CD4-positive, alpha-beta T cell (primary cell): ENCODE measurements at regions not wholly inside any gene's neighbourhood (a gene's known extent, or its start where the extent isn't known, plus 50 kb on each side); places are given as distances from the start of the nearest gene placed in this dataset.

ENCODE experiments used
- ATAC-seq: fragments of 200-7000 bp; cut with Tn5 transposase; one replicate; pipeline ENCODE4 v1.10.0; 2022; ENCODE audit warnings: mild to moderate bottlenecking; ENCODE audit not compliant: poor library complexity
- CTCF ChIA-PET: fragments of 350-600 bp; sonication (Branson Sonifier 250); formaldehyde crosslinking; loops from one replicate; lab custom pipeline; 2021; ENCODE audit warnings: antibody characterized with exemption, inconsistent platforms; lab: Charles Lee
- POLR2A ChIA-PET: fragments of 350-600 bp; sonication (Branson Sonifier 250); formaldehyde crosslinking; loops from one replicate; lab custom pipeline; 2021; ENCODE audit warnings: antibody characterized with exemption, inconsistent platforms; lab: Charles Lee
- DNase-seq, 14 experiments: peaks; one replicate each; pipeline ENCODE4 v3.0.0-alpha.2; 2013 to 2020; ENCODE audit warnings: mixed read lengths in 2 of 14
- H3K27ac ChIP-seq, 2 donors: one replicate each; pipeline versions ENCODE4 v1.5.1 to v1.7.0; 2013; ENCODE audit warnings: low read length in 2 of 2, low read depth in 1 of 2, mild to moderate bottlenecking in 1 of 2
- H3K27me3 ChIP-seq, 2 experiments: 1 replicate in 1 of 2; 2 replicates in 1 of 2; pipeline versions ENCODE4 v1.6.1 to v1.7.0; 2013; ENCODE audit warnings: low read length in 2 of 2, control low read depth in 1 of 2, mild to moderate bottlenecking in 1 of 2, moderate library complexity in 1 of 2; ENCODE audit not compliant: insufficient read depth in 2 of 2, control insufficient read depth in 1 of 2
- H3K36me3 ChIP-seq: one replicate; pipeline ENCODE4 v1.6.1; 2013; ENCODE audit warnings: low read length, control low read depth; ENCODE audit not compliant: insufficient read depth
- H3K4me1 ChIP-seq: one replicate; pipeline ENCODE4 v1.6.1; 2013; ENCODE audit warnings: low read length, control low read depth; ENCODE audit not compliant: insufficient read depth
- H3K4me3 ChIP-seq: one replicate; pipeline ENCODE4 v1.5.1; 2013; ENCODE audit warnings: mild to moderate bottlenecking, low read length, moderate library complexity
- H3K9me3 ChIP-seq, 2 experiments: 1 replicate in 1 of 2; 2 replicates in 1 of 2; pipeline versions ENCODE4 v1.6.1 to v1.7.0; 2013; ENCODE audit warnings: low read length in 2 of 2, mild to moderate bottlenecking in 2 of 2, control low read depth in 1 of 2, moderate library complexity in 1 of 2; ENCODE audit not compliant: control insufficient read depth in 1 of 2, insufficient read depth in 1 of 2
- H3K27ac Mint-ChIP-seq: one replicate; pipeline ENCODE4 v1.8.0; 2020; ENCODE audit warnings: mixed read lengths
- H3K27me3 Mint-ChIP-seq: one replicate; pipeline ENCODE4 v1.8.0; 2021; ENCODE audit warnings: mixed read lengths
- H3K36me3 Mint-ChIP-seq: one replicate; pipeline ENCODE4 v1.8.0; 2021; ENCODE audit warnings: low read depth, mixed read lengths
- H3K4me1 Mint-ChIP-seq: one replicate; pipeline ENCODE4 v1.8.0; 2021; ENCODE audit warnings: low read depth, mixed read lengths
- H3K4me3 Mint-ChIP-seq: one replicate; pipeline ENCODE4 v1.8.0; 2020; ENCODE audit warnings: mild to moderate bottlenecking, mixed read lengths
- H3K9me3 Mint-ChIP-seq: one replicate; pipeline ENCODE4 v1.8.0; 2020; ENCODE audit warnings: mixed read lengths
- intact Hi-C, 2 experiments: fragments of 100-400 bp; cut with DNase I in 1 of 2; cut with micrococcal nuclease in 1 of 2; formaldehyde crosslinking; loops; one replicate each; pipeline versions ENCODE4 v1.15.1 to v1.9.0; 2023 to 2025; cut with DNase I, micrococcal nuclease
- TF ChIP-seq, protein P1 (sequence below): fragments of 200-600 bp; IDR thresholded peaks from one replicate; pipeline ENCODE4 v1.8.0; 2022; ENCODE audit warnings: antibody characterized with exemption, mild to moderate bottlenecking

DNA sequence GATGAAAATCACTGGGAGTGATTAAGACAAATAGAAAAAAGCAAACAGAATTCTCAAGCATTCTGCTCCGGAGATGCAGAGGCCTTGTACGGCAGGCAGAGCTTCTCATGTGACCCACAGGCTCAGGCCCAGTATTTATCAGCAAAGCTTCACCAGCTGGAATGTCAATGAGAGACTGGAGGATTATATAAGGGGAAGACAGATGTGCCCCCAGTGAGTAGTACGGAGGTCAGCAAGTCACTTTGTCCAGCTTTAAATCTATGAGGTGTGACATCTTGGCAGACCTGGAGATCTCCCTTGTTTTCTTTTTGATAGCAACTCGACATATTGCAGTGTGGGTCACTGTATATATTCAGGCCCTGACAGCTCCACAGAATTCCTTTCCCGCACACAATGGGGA is 106.8 kb downstream of the HHIPL2 start:
- Mint-ChIP-seq H3K27ac (no peak overlapping the region), H3K36me3 (no peaks in the 10 kb centered on the region), H3K9me3 (no peaks in the 10 kb centered on the region), H3K27me3 (no peaks in the 10 kb centered on the region), H3K4me1 (peaks cover 38% of the 10 kb centered on the region), H3K4me3 (no peak overlapping the region)
- Histone ChIP-seq H3K36me3 (no peaks in the 10 kb centered on the region), H3K27me3 (no peaks in the 10 kb centered on the region), H3K4me3 (no peak overlapping the region), H3K4me1 (peaks cover 10% of the 10 kb centered on the region), H3K27ac (no peak overlapping the region), H3K9me3 (no peaks in the 10 kb centered on the region)
- TF ChIP-seq, protein P1, sequence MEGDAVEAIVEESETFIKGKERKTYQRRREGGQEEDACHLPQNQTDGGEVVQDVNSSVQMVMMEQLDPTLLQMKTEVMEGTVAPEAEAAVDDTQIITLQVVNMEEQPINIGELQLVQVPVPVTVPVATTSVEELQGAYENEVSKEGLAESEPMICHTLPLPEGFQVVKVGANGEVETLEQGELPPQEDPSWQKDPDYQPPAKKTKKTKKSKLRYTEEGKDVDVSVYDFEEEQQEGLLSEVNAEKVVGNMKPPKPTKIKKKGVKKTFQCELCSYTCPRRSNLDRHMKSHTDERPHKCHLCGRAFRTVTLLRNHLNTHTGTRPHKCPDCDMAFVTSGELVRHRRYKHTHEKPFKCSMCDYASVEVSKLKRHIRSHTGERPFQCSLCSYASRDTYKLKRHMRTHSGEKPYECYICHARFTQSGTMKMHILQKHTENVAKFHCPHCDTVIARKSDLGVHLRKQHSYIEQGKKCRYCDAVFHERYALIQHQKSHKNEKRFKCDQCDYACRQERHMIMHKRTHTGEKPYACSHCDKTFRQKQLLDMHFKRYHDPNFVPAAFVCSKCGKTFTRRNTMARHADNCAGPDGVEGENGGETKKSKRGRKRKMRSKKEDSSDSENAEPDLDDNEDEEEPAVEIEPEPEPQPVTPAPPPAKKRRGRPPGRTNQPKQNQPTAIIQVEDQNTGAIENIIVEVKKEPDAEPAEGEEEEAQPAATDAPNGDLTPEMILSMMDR: no peak
- ChIA-PET POLR2A (no interaction called here), CTCF (no interaction called here)
- no peak for ATAC-seq
- intact Hi-C loops: no loop called here
- DNase-seq: no peak

DNA sequence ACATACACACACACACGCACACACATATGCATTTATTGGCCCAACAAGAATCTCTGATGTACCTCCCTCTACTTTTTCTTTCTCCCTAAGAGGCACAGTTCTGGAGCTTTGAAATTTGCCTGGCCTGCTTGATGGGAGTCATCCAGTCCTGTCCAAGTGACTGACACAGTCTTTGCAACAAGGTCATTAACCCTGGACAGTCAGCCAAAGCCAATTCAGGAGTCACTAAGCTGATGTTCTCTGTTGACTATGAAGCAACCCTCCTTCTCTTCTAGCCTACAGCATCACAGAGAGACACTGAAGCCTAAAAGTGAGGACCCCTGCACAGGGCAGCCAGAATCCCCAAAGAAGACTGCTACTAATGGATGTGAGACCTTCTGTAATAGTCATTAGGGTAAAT is 123.1 kb downstream of the HHIPL2 start:
- ChIA-PET CTCF (no interaction called here), POLR2A (no interaction called here)
- H3K27ac ChIP-seq: no peak overlapping the region
- H3K4me1 ChIP-seq: peaks cover 25% of the 10 kb centered on the region
- no peaks in the 10 kb centered on the region for H3K27me3 ChIP-seq
- no peak for DNase-seq
- no peak overlapping the region for H3K27ac Mint-ChIP-seq
- intact Hi-C loops: loop anchor here in 1 of 2 experiments (5.0 kb wide), 1 partner anchor 32 kb away; no protein-coding TSS in a partner anchor
- no peaks in the 10 kb centered on the region for H3K36me3 ChIP-seq
- no peak overlapping the region for H3K4me3 Mint-ChIP-seq
- no peak overlapping the region for H3K4me3 ChIP-seq
- no peaks in the 10 kb centered on the region for H3K27me3 Mint-ChIP-seq
- peaks cover 0 to 9% of the 10 kb centered on the region in 2 experiments for H3K9me3 ChIP-seq
- TF ChIP-seq, protein P1: no peak
- H3K4me1 Mint-ChIP-seq: peaks cover 37% of the 10 kb centered on the region
- H3K36me3 Mint-ChIP-seq: peaks cover 50% of the 10 kb centered on the region
- ATAC-seq: no peak
- peaks cover 20% of the 10 kb centered on the region for H3K9me3 Mint-ChIP-seq

DNA sequence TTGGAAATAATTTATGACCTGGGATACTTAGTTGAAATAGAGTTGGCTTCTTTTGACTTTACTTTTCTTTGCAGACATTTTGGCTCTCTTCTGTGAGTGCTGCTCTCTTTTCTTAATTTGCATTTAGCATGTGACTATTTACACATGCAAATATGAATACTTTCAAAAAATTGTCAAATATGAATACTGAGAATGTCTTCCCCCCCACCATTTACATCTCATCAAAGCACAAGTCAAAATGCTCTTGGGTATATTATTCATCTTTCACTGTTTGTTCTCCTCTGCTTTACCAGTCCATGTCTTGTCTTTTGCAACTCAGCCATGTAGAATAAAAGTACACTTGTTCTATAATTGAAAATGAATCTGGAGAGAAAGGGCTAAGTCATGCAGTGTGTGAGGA is 126.5 kb downstream of the HHIPL2 start:
- no peaks in the 10 kb centered on the region for H3K36me3 ChIP-seq
- H3K27me3 ChIP-seq: no peaks in the 10 kb centered on the region
- Mint-ChIP-seq H3K9me3 (peaks cover 20% of the 10 kb centered on the region), H3K36me3 (peaks cover 56% of the 10 kb centered on the region), H3K4me1 (peaks cover 68% of the 10 kb centered on the region), H3K27me3 (no peaks in the 10 kb centered on the region), H3K4me3 (peak overlapping the region; percentile 63), H3K27ac (peak overlapping the region; percentile 86)
- ATAC-seq: no peak
- no peak overlapping the region for H3K4me3 ChIP-seq
- ChIA-PET POLR2A (interaction anchor here (1.1 to 2.7 kb wide), 3 partner anchors 9 to 680 kb away, joined by 4 to 15 read pairs (median 6); partner anchors contain the start of gene DUSP10), CTCF (interaction anchor here (1.6 kb wide), 1 partner anchor 34 kb away, joined by 4 read pairs; no protein-coding TSS in a partner anchor)
- DNase-seq: no peak
- intact Hi-C loops: loop anchor here in 1 of 2 experiments (5.0 kb wide), 1 partner anchor 36 kb away; no protein-coding TSS in a partner anchor
- H3K27ac ChIP-seq: peak overlapping the region; percentile 8 to 54
- H3K4me1 ChIP-seq: peaks cover 43% of the 10 kb centered on the region
- peaks cover 0 to 9% of the 10 kb centered on the region in 2 experiments for H3K9me3 ChIP-seq
- TF ChIP-seq, protein P1: no peak
